ENCODE measurements at regions not wholly inside any gene's neighbourhood (a gene's known extent, or its start where the extent isn't known, plus 50 kb on each side); places are given as distances from the start of the nearest gene placed in this dataset.

DNA sequence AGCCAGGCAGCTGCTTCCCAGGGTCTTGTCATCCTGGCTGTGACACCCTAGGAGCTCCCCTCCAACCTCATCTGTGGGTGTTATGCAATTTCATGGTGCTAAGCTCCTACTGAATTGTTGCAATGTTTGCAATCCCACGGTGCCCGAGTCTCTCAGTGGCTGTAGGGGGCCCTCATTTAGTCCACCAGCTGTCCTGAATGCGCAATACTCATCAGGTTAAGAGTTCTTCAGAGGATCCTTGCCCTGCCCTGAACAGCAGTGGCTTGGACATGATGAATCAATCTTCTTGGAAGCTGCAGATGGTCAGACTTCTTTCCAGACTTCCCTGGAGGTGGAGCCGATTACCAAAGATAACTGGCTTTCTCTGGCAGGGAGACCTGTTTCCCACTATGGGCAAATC lies 584.1 kb downstream of the CCDC171 start (continued):
- TF ChIP-seq, protein P1, sequence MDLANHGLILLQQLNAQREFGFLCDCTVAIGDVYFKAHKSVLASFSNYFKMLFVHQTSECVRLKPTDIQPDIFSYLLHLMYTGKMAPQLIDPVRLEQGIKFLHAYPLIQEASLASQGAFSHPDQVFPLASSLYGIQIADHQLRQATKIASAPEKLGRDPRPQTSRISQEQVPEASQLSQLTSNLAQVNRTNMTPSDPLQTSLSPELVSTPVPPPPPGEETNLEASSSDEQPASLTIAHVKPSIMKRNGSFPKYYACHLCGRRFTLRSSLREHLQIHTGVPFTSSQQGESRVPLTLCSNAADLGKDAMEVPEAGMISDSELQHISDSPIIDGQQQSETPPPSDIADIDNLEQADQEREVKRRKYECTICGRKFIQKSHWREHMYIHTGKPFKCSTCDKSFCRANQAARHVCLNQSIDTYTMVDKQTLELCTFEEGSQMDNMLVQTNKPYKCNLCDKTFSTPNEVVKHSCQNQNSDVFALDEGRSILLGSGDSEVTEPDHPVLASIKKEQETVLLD (IDR thresholded peaks at IDR 0.05): no peak
- TF ChIP-seq ZNF282 (CRISPR knock-in tag; IDR thresholded peaks at IDR 0.05): no peak

DNA sequence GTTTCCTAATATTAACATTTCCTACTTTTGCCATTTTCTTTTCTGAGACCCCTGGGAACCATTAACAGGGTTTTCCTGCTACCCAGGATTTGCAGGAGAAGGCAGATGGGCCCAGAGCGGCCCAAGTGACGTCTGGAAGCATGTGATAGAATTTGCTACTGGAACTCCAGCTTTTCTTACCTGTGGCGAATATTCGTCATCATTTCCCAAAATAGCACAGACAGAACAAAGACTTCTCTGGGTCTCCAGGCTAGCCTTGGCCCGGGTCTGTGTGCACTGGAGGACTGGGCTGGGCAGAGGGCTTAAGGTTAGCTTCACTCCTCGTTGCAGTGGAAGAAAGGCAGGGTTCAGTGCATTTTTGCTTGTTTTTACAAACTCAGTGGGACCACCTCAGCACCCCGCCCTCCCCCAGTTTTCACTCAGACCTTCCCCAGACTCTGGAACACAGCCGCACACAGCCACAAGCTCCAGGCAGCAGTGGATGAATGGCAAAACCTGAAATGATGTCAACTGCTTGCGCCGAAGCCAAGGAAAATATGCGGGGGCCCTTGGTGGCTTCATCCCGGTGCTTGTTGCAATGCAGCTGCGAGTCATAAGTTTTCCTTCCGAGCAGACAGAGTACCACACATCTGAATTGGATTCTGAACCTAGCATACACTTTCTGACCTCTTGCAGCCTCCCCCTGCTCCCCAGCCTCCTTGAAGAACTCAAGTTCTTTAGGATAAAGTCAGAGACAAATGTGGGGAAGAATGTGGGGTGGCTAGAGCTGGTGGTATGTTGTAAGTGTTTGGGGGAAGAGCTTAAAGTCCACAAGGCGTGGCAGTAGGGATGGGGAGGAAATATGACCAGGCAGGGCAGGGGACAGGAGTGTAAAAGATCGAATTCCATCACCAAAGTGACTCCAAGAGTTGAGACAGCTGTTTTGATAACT lies 586.0 kb downstream of the CCDC171 start:
- H2AFZ ChIP-seq (ENCODE audit: low read depth, low read length): no peak overlapping the region
- H3K9ac ChIP-seq (ENCODE audit: insufficient read depth in 1 of 2, low read depth in 2 of 2, low read length in 2 of 2): no peak overlapping the region
- H3K4me1 ChIP-seq (replicated peaks in 1 of 2; ENCODE audit: control insufficient read depth in 2 of 2, insufficient read depth in 2 of 2, low read length in 2 of 2): no peaks in the 10 kb centered on the region
- H3K4me3 ChIP-seq: no peak overlapping the region
- FAIRE-seq (no peak), ATAC-seq (no peak), DNase-seq (ENCODE audit: extremely low read depth in 1 of 4, low spot score in 3 of 4) (no peak)
- 2% methylated on average over 13 of the region's 16 CpGs for WGBS (ENCODE audit: insufficient coverage, low coverage, missing lambda C conversion rate)
- H3K9me3 ChIP-seq (replicated peaks; ENCODE audit: control insufficient read depth, insufficient read depth, low read depth, low read length): no peaks in the 10 kb centered on the region
- H3K27ac ChIP-seq (ENCODE audit: extremely low read depth, low read depth, low read length): no peak overlapping the region
- in situ Hi-C loops (cut with MboI) (no loop called here), intact Hi-C loops (cut with micrococcal nuclease) (loop anchor here (10.0 kb wide), 1 partner anchor 264 kb away; no protein-coding TSS in a partner anchor)
- no peaks in the 10 kb centered on the region for H3K79me2 ChIP-seq (ENCODE audit: control insufficient read depth, insufficient read depth, low read length)
- H4K20me1 ChIP-seq (replicated peaks; ENCODE audit: control insufficient read depth, insufficient read depth, low read length): no peaks in the 10 kb centered on the region
- no peaks in the 10 kb centered on the region for H3K36me3 ChIP-seq (ENCODE audit: control insufficient read depth, insufficient read depth, low read length)
- H3K9me1 ChIP-seq (ENCODE audit: control insufficient read depth, insufficient read depth, low read length): no peaks in the 10 kb centered on the region
- POLR2A ChIA-PET: no interaction called here
- BruUV-seq (replicated peaks): no TSS peak
- H3K4me2 ChIP-seq (ENCODE audit: insufficient read depth, low read length): no peak overlapping the region
- no peaks in the 10 kb centered on the region for H3K27me3 ChIP-seq (ENCODE audit: control insufficient read depth in 2 of 2, insufficient read depth in 2 of 2, low read length in 2 of 2)
- CTCF ChIA-PET (ENCODE audit: low intra/inter-chr PET ratio): no interaction called here
- TF ChIP-seq RAD21 (CRISPR knock-in tag; conservative IDR thresholded peaks at IDR 0.05 in 1 of 2, IDR thresholded peaks at IDR 0.05 in 1 of 2): no peak
- TF ChIP-seq RBM34 (IDR thresholded peaks at IDR 0.05; ENCODE audit: borderline replicate concordance, insufficient read depth, low read length): no peak
- no peak for TF ChIP-seq BACH1 (tag; IDR thresholded peaks at IDR 0.05)
- TF ChIP-seq, protein P2, sequence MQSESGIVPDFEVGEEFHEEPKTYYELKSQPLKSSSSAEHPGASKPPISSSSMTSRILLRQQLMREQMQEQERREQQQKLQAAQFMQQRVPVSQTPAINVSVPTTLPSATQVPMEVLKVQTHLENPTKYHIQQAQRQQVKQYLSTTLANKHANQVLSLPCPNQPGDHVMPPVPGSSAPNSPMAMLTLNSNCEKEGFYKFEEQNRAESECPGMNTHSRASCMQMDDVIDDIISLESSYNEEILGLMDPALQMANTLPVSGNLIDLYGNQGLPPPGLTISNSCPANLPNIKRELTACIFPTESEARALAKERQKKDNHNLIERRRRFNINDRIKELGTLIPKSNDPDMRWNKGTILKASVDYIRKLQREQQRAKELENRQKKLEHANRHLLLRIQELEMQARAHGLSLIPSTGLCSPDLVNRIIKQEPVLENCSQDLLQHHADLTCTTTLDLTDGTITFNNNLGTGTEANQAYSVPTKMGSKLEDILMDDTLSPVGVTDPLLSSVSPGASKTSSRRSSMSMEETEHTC (IDR thresholded peaks at IDR 0.05): no peak
- no peak for TF ChIP-seq ZNF75A (CRISPR knock-in tag; IDR thresholded peaks at IDR 0.05)
- no peak for TF ChIP-seq ZNF347 (CRISPR knock-in tag; IDR thresholded peaks at IDR 0.05; ENCODE audit: low read depth)
- TF ChIP-seq, protein P3, sequence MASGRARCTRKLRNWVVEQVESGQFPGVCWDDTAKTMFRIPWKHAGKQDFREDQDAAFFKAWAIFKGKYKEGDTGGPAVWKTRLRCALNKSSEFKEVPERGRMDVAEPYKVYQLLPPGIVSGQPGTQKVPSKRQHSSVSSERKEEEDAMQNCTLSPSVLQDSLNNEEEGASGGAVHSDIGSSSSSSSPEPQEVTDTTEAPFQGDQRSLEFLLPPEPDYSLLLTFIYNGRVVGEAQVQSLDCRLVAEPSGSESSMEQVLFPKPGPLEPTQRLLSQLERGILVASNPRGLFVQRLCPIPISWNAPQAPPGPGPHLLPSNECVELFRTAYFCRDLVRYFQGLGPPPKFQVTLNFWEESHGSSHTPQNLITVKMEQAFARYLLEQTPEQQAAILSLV (tag; IDR thresholded peaks at IDR 0.05): no peak
- TF ChIP-seq WHSC1 (IDR thresholded peaks at IDR 0.05; ENCODE audit: low read length): no peak
- TF ChIP-seq PPARD (CRISPR knock-in tag; IDR thresholded peaks at IDR 0.05): no peak
- TF ChIP-seq HSF4 (CRISPR knock-in tag; IDR thresholded peaks at IDR 0.05; ENCODE audit: borderline replicate concordance): no peak
- no peak for TF ChIP-seq BRF1 (IDR thresholded peaks at IDR 0.05; ENCODE audit: borderline replicate concordance, extremely low read depth, insufficient read length)
- no peak for TF ChIP-seq ATF7 (IDR thresholded peaks at IDR 0.05)
- no peak for TF ChIP-seq COPS2 (conservative IDR thresholded peaks at IDR 0.05)
- TF ChIP-seq SAP30 (IDR thresholded peaks at IDR 0.05; ENCODE audit: borderline replicate concordance, insufficient read depth, low read depth, low read length, poor library complexity, severe bottlenecking): no peak
- no peak for TF ChIP-seq HDAC3 (IDR thresholded peaks at IDR 0.05; ENCODE audit: borderline replicate concordance, partially characterized antibody)

Measured in K562 (cell line).